ENCODE measurements at regions not wholly inside any gene's neighbourhood (a gene's known extent, or its start where the extent isn't known, plus 50 kb on each side); places are given as distances from the start of the nearest gene placed in this dataset.

DNA sequence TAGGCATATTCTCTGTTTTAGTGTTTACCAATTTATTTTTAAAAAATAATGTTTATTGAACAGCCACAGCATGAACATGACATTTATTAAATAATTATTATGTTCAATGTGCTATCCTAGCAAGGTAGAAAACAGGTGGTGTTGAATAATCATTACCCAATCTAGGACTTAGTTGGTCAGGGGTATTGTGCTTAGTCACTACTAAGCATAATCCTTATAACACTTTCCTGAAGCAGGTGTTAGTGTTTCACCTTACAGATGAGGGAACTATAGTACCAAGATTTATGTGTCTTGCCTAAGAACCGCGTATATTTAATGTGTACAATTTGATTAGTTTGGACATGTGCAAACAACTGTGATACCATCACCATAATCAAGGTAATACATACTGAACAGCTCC is 1387.2 kb upstream of the ACO1 start:
- Histone ChIP-seq H3K9me3 (ENCODE audit: insufficient read depth, low read length) (no peaks in the 10 kb centered on the region), H3K36me3 (replicated peaks; ENCODE audit: low read depth, low read length) (no peaks in the 10 kb centered on the region), H3K27me3 (ENCODE audit: low read depth, low read length) (no peaks in the 10 kb centered on the region), H3K9ac (ENCODE audit: low read length) (no peak overlapping the region), H4K20me1 (ENCODE audit: insufficient read depth, low read length) (no peaks in the 10 kb centered on the region), H3K4me2 (ENCODE audit: low read length) (no peak overlapping the region), H3K4me1 (ENCODE audit: low read length) (no peaks in the 10 kb centered on the region), H3K27ac (ENCODE audit: low read length) (no peak overlapping the region), H3K4me3 (ENCODE audit: low read length) (no peak overlapping the region), H2AFZ (ENCODE audit: low read depth, low read length) (no peak overlapping the region), H3K79me2 (ENCODE audit: low read length) (no peaks in the 10 kb centered on the region)
- TF ChIP-seq, protein P1, sequence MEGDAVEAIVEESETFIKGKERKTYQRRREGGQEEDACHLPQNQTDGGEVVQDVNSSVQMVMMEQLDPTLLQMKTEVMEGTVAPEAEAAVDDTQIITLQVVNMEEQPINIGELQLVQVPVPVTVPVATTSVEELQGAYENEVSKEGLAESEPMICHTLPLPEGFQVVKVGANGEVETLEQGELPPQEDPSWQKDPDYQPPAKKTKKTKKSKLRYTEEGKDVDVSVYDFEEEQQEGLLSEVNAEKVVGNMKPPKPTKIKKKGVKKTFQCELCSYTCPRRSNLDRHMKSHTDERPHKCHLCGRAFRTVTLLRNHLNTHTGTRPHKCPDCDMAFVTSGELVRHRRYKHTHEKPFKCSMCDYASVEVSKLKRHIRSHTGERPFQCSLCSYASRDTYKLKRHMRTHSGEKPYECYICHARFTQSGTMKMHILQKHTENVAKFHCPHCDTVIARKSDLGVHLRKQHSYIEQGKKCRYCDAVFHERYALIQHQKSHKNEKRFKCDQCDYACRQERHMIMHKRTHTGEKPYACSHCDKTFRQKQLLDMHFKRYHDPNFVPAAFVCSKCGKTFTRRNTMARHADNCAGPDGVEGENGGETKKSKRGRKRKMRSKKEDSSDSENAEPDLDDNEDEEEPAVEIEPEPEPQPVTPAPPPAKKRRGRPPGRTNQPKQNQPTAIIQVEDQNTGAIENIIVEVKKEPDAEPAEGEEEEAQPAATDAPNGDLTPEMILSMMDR (IDR thresholded peaks at IDR 0.05; ENCODE audit: low read depth, low read length): no peak
- TF ChIP-seq EZH2phosphoT487 (IDR thresholded peaks at IDR 0.05; ENCODE audit: low read depth): no peak

GRCh38 chr9:31005086-31005665 is 1379.3 kb upstream of the ACO1 start:
- no peak for TF ChIP-seq EZH2phosphoT487 (IDR thresholded peaks at IDR 0.05; ENCODE audit: low read depth)
- TF ChIP-seq, protein P1 (IDR thresholded peaks at IDR 0.05; ENCODE audit: low read depth, low read length): no peak
- no peak overlapping the region for H3K9ac ChIP-seq (ENCODE audit: low read length)
- no peak overlapping the region for H3K4me3 ChIP-seq (ENCODE audit: low read length)
- no peaks in the 10 kb centered on the region for H3K79me2 ChIP-seq (ENCODE audit: low read length)
- H2AFZ ChIP-seq (ENCODE audit: low read depth, low read length): no peak overlapping the region
- no peaks in the 10 kb centered on the region for H3K9me3 ChIP-seq (ENCODE audit: insufficient read depth, low read length)
- H3K4me2 ChIP-seq (ENCODE audit: low read length): no peak overlapping the region
- H3K27me3 ChIP-seq (ENCODE audit: low read depth, low read length): no peaks in the 10 kb centered on the region
- H3K36me3 ChIP-seq (replicated peaks; ENCODE audit: low read depth, low read length): no peaks in the 10 kb centered on the region
- H4K20me1 ChIP-seq (ENCODE audit: insufficient read depth, low read length): no peaks in the 10 kb centered on the region
- H3K27ac ChIP-seq (ENCODE audit: low read length): no peak overlapping the region
- H3K4me1 ChIP-seq (ENCODE audit: low read length): no peaks in the 10 kb centered on the region

DNA sequence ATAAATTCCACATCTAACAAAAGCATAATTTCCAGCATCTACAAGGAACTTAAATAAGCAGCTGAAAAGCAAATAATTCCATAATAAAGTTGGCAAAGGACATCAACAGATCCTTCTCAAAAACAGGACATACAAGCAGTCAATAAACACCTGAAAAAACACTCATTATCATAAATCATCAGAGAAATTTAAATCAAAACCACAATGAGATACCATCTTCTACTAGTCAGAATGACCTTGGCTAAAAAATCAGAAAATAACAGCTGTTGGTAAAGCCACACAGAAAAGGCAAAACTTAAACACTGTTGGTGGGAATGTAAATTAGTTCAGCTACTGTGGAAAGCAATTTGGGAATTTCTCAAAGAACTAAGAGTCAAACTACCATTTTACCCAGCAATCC is 1371.1 kb upstream of the ACO1 start:
- H4K20me1 ChIP-seq (ENCODE audit: insufficient read depth, low read length): no peaks in the 10 kb centered on the region
- no peak overlapping the region for H2AFZ ChIP-seq (ENCODE audit: low read depth, low read length)
- H3K9me3 ChIP-seq (ENCODE audit: insufficient read depth, low read length): no peaks in the 10 kb centered on the region
- H3K9ac ChIP-seq (ENCODE audit: low read length): no peak overlapping the region
- H3K79me2 ChIP-seq (ENCODE audit: low read length): no peaks in the 10 kb centered on the region
- H3K4me2 ChIP-seq (ENCODE audit: low read length): no peak overlapping the region
- H3K27me3 ChIP-seq (ENCODE audit: low read depth, low read length): no peaks in the 10 kb centered on the region
- H3K4me1 ChIP-seq (ENCODE audit: low read length): no peaks in the 10 kb centered on the region
- H3K27ac ChIP-seq (ENCODE audit: low read length): no peak overlapping the region
- H3K4me3 ChIP-seq (ENCODE audit: low read length): no peak overlapping the region
- no peaks in the 10 kb centered on the region for H3K36me3 ChIP-seq (replicated peaks; ENCODE audit: low read depth, low read length)
- TF ChIP-seq, protein P1 (IDR thresholded peaks at IDR 0.05; ENCODE audit: low read depth, low read length): no peak
- TF ChIP-seq EZH2phosphoT487 (IDR thresholded peaks at IDR 0.05; ENCODE audit: low read depth): no peak

- H3K4me1 ChIP-seq (ENCODE audit: low read length): no peaks in the 10 kb centered on the region
- no peaks in the 10 kb centered on the region for H3K9me3 ChIP-seq (ENCODE audit: insufficient read depth, low read length)
- H2AFZ ChIP-seq (ENCODE audit: low read depth, low read length): no peak overlapping the region
- no peak overlapping the region for H3K27ac ChIP-seq (ENCODE audit: low read length)
- TF ChIP-seq EZH2phosphoT487 (IDR thresholded peaks at IDR 0.05; ENCODE audit: low read depth): no peak
- TF ChIP-seq, protein P1 (IDR thresholded peaks at IDR 0.05; ENCODE audit: low read depth, low read length): no peak
- no peaks in the 10 kb centered on the region for H4K20me1 ChIP-seq (ENCODE audit: insufficient read depth, low read length)
- H3K27me3 ChIP-seq (ENCODE audit: low read depth, low read length): no peaks in the 10 kb centered on the region
- H3K79me2 ChIP-seq (ENCODE audit: low read length): no peaks in the 10 kb centered on the region
- H3K9ac ChIP-seq (ENCODE audit: low read length): no peak overlapping the region
- H3K4me3 ChIP-seq (ENCODE audit: low read length): no peak overlapping the region
- no peak overlapping the region for H3K4me2 ChIP-seq (ENCODE audit: low read length)
- no peaks in the 10 kb centered on the region for H3K36me3 ChIP-seq (replicated peaks; ENCODE audit: low read depth, low read length)
Observed at GRCh38 chr9:31023847-31024246, 1360.6 kb upstream of the ACO1 start.
